Jurkat, Clone E6-1 (cell line): ENCODE measurements at regions not wholly inside any gene's neighbourhood (a gene's known extent, or its start where the extent isn't known, plus 50 kb on each side); places are given as distances from the start of the nearest gene placed in this dataset.

Source experiments
- DNase-seq: peaks from one replicate; pipeline ENCODE4 v3.0.0-alpha.2; 2011; ENCODE audit warnings: low read depth, low spot score
- H3K4me3 ChIP-seq: 2 replicates; pipeline ENCODE4 v1.5.1; 2011; ENCODE audit warnings: mild to moderate bottlenecking, low read length, control low read depth, moderate library complexity

DNA sequence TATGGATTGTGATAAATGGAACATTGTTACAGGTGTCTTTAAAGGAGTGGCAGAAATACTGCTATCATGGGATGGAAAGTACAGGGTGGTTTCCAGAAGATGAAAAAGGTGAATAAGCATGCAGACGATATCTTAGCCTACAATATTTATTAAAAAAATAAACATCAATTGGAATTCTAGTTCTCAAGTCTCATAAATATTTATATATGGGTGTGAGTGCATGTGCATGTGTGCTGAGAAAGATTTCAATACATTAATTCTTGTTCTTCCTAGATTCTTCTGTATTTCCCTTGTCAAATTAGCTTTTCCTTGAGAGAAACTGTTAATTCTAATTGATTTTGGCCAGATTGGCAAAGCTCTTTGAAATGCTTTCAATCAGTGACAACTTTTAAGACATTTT is 618.2 kb downstream of the METTL15 start:
- DNase-seq: no peak
- H3K4me3 ChIP-seq: no peak overlapping the region

DNA sequence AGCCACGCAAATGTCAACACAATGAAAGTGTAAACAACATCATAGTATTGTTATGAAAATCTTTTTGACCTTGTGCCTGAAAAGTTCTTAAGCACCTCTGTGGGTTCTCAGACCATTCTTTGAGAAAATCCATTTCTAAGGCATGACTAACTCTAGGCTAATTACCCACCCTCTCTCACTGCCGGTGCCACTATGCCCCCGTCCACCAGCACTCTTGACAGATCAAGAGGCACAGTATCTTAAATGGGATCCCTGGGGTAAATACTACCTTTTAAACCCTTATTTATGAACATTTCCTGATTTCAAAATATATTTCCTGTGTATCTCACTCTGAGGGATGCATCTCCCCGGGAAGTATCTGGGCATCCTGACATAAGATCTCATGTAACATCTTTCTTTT is 607.5 kb downstream of the METTL15 start:
- H3K4me3 ChIP-seq: no peak overlapping the region
- no peak for DNase-seq

DNA sequence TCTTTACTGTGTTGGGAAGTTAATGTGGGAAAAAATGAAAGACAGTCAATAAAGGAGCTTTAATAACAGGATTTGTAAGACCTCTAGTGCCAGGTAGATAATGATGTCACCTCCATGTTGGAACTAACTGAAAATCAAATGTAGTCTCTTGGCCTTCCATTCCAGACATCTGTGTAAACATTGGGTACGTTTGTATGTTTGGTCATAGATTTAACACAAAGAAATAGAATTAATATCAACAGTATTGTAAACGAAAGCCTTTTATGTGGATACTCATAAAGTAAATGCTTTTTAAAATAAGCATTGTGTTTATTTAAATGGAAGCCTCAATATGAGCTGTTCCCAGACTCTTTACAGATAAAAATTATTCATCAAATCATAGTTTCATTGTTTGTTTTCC is 605.7 kb downstream of the METTL15 start:
- DNase-seq: no peak
- no peak overlapping the region for H3K4me3 ChIP-seq

DNA sequence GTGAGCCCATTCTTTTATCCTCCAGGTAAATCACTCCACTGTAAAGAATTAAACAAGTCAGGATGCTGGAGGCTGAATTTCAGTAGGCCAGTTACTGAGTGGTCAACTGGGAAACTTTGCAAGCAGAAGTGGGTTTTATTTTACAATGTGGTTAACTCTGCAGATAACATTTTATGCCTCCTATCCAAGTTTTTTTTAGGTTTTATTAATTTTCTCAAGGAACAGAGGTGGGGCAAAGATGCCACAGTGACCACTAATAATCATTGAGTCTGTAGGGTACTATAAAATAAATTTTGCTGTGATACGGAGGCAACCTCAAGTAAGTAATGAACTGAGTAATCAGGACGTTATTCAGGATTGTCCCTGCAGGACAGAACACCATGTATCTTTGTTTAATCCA is 599.9 kb downstream of the METTL15 start:
- H3K4me3 ChIP-seq: no peak overlapping the region
- no peak for DNase-seq

DNA sequence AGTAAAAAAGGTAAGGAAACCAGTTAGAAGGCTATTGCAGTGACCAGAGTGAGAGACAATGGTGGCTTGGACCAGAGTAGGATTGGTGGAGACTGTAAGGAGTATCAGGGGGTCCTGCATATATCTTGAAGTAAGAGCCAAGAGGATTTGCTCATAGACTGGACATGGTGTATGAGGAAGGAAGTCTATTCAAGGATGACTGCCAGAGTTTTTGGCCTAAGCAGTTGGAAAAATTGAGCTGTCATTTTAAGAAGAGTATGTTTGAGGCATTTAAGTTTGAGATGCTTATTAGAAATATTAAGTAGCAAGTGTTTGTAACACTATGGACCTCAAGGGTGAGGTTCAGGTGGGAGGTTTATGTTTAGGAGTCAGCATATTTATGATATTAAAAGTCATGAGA is 596.6 kb downstream of the METTL15 start:
- no peak overlapping the region for H3K4me3 ChIP-seq
- no peak for DNase-seq

DNA sequence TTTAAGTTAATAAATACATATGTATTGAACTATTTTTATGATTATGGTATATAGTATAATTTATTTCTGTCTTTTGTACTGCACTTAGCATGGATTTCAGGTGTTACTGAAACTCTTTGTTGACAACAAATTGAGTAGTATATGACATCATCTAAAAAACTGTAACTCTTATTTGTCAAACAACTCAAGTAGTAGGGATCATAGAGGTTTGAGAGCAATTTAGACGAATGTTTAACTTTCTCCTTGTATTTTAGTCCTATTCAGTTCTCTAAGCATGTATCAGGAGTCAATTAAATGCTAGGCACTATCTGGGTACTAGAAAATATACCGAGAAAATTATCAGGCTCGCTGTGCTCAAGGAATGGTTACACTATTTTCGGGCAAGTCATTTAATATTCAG is 595.2 kb downstream of the METTL15 start:
- DNase-seq: no peak
- no peak overlapping the region for H3K4me3 ChIP-seq

DNA sequence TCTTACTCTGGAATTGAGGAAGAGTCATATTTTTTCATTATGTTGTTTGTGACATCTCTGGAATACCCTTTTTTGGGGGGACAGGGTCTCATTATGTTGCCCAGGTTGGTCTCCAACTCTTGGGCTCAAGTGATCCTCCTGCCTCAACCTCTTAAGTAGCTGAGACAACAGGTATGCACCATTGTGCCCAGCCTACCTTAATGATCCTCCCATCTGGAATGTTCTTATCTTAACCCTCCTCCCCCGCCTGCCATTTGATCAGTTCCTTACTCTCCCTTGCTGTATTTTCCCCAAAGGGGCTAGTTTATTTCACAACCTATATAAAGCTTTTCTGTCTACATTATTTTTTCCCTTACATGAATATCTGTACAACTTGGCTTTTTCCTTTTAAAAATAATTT is 594.7 kb downstream of the METTL15 start:
- no peak overlapping the region for H3K4me3 ChIP-seq
- DNase-seq: no peak

DNA sequence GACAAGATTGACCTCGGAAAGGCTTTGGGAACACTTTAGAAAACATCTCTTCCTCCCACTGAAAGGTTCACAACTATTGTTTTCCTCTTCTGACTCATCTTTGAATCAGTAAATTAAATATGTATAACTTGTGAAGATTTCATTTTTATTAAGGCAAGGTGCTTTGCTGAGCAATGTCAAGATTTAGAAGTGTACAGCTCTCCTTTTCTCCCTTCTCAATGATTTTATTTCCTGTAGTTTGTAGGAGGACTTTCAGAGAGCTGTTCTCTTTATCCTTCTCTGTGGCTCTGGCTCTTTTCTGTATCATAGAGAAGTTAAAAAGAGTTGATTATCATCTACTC is 594.2 kb downstream of the METTL15 start:
- no peak for DNase-seq

DNA sequence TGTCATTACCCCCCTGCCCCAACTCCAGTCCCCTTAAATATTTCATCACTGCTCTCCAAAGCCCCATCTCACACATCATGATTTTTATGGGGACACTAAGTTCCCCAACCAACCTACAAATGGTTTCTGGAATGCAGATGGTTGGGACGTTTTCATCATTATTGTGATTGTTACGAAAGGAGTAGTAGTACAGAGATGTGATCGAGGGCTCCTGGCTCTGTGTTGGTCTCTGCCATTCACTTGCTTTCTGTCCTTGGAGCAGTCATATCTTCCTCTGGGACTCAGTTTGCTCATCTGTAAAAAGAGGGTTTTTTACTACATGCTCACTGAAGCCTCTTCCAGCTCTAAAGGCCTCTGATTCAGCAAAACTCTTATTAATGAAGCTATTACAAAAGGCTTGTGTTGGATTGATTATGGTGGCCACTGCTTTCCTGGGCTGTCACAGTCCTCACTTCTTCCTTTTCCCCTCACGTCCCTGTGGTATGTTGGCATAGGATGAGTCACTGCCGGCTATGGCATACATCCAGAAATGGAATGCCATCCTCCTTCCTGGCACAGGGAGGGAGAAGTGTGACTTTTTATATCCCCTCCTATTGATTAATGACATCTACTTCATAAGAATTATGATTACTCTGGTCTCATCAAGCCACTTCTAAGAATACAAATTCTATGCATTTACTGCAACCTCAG is 593.7 kb downstream of the METTL15 start:
- no peak overlapping the region for H3K4me3 ChIP-seq

More for the DNA sequence above, 594.2 kb downstream of the METTL15 start:
- H3K4me3 ChIP-seq: no peak overlapping the region

DNA sequence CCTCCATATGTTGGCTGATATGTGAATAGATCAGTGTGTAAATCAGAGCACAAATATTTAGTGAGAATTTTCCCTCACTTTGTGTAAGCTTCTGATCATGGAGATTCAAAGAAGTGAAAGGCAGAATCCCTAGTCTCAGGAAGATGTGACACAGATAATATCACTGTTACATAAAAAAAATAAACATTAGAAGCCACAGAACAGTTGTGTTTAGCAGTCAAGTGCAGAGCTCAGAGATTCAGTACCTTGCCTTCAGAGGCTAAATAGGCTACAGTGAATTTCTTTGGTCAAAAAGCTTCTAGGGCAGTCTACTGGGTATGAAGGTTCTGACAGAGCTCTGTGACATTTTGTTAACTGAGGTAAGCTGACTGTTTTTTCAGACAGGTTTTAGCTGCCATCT is 591.5 kb downstream of the METTL15 start:
- no peak for DNase-seq
- H3K4me3 ChIP-seq: no peak overlapping the region

More for the DNA sequence above, 593.7 kb downstream of the METTL15 start:
- DNase-seq: no peak

DNA sequence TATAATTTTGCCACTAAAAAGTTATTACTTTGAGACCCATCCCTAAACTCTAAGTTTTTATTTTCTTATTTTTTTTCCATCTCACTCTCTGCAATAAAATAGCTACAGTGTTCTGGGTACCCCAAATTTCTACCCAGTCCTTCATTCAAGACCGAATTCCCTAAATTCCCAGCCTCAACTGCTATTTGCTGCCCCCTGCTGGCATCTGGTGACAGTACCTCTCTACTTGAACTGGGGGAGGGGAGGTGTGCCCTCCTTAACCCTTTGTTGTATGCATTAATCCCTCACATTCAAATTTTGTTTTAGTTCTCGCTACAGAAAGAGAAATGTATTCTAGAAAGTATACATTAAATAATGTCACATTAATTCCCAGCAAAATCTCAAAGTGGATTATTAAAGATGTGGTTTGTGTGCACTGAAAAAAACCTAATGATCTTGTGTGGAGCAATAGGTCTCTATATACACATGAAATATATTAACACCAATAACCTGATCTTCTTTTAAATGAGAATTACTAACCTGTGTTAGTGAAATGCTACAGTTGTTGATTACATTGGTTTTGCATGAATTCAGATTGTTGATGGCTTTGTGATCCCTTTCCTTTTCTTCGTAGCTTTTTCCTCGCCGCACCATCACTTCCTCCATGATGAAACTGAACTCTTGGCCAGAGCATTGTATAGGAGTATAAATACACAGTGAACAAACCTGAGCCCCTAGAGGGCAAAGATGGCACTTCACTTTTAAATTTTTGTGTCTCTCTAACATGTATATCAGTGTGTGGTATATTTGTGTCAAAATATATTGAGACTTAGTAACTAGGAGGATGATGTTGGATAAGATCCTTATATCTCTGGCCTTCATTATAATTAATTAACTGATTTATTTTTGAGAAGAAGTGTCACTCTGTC is 590.0 kb downstream of the METTL15 start:
- peak; percentile 32 for DNase-seq
- no peak overlapping the region for H3K4me3 ChIP-seq

DNA sequence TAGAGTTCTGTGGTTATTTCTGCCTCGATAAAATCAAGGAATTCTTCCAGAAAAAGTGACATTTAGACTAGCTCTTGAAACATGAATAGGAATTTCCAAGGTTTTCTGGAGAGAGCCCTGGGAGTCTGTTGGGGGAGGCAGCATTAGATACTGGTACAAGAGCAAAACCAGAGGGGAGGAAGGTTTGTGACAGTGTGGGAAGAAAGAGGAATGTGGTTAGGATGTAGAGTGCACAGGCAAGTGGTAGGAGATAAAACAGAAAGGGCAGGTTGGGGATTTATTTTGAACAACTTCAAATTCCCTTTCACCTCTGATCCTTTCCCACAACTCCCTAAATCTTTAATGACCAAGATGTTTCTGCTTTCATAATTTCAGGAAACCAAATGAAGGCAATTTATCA is 588.4 kb downstream of the METTL15 start:
- DNase-seq: no peak
- no peak overlapping the region for H3K4me3 ChIP-seq

DNA sequence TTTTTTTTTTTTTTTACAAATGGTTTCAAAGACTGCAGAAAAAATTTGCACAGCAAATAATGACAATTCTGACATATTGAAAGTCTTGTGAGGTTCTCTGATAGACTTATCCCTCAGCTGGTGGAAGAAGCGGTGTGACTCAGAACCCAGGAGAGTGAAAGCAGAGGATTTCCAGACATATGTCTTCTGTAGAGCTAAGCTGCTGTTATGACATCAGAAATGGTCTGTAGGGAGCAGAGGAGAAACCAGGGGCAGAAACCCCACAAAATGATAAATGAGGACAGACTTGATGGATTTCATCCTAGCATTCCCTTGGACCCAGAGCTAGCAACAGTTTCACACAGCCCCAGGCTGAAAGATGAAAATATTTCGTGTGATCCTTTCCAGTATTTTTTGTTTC is 582.6 kb downstream of the METTL15 start:
- H3K4me3 ChIP-seq: no peak overlapping the region
- no peak for DNase-seq

DNA sequence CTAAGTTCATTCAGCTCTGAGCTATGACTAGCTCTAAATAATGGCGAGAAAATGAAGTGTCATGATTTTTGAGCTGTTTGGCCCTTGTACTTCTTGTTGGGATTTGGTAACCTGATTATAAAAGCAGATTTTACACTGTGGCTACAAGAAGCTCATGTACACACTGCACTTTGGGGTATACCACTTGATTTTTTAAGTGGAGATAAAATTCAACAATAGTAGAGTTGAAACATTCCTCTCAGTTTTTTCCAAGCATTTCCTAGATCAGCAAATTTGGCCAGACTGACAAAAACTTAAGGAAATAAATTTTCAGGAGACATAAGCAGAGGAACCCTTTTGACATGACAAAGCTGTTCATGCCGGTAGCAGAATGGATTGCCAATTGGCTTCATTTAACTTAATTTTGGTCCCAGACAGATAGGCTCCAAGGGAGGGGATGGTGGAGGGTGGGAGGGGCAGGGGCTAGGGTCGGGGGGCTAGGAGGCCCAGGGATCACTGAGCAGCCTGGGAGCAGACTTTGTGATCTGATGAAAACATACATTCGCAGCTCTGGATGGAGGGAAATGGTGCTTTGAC is 575.9 kb downstream of the METTL15 start:
- DNase-seq: no peak

DNA sequence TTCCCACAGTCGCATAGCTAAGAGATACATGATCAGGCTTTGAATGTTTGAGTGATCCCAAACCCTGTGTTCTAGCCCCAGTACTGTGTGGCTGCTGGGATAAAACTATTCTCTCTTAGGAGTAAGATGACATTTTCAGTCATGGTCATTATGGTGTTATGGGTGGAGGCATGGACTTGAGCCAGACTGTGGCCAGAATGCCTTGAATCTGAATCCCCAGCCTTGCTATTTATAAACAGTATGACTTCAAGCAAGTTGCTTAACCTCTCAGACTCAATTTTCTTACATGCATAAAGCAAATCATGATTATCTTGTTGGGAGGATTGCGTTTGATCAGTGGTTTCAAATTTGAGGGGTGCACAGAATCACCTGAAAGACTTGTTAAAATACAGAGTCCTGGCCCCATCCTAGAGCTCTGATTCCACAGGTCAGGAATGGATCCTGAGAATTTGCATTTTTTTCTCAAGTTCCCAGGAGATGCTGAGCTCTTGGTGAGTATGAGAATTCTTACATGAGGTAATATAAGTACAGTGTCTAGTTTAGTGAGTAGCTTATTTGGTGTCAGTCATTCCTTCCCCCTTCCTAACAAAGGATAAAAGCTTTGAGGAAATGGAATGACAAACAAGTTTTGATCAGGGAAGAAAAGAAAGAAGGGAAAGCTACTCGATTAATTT is 571.7 kb downstream of the METTL15 start:
- no peak overlapping the region for H3K4me3 ChIP-seq
- no peak for DNase-seq

More for the DNA sequence above, 575.9 kb downstream of the METTL15 start:
- no peak overlapping the region for H3K4me3 ChIP-seq

DNA sequence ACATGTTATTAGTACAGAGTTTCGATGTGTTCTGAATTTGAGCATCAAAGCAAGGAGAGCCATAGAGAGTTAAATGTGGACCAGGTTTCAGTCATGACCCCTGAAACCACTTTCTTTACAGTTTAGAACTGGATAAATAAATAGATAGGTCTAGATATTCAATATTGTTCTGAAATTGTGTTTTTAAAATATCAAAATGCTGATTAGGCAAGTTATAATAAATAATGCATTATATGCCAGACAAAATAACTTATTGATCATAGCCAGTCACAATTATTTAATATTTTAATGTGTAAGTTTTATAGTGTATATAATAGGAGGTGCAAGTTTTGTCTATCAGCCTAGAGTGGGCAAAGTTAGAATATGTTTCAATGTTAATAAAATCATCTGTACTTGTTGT is 569.5 kb downstream of the METTL15 start:
- H3K4me3 ChIP-seq: no peak overlapping the region
- no peak for DNase-seq

DNA sequence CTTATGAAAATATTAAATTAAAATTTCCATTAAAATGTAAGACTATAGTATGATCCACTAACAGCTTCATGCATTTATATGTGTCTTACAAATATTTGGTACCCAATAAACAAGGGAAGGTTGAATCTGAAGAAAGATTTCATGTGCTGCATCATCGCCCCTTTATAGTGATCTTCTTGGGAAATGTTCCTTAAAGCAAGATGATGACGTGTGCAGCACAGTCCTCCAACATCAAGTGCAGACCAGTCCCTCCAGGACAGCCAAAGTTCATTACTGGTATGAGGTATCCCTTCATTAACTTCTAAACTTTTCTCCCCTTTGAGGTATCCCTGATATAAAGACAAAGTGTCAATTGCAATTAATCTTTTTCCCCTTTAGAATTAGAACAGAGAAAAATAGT is 567.0 kb downstream of the METTL15 start:
- no peak for DNase-seq
- no peak overlapping the region for H3K4me3 ChIP-seq

DNA sequence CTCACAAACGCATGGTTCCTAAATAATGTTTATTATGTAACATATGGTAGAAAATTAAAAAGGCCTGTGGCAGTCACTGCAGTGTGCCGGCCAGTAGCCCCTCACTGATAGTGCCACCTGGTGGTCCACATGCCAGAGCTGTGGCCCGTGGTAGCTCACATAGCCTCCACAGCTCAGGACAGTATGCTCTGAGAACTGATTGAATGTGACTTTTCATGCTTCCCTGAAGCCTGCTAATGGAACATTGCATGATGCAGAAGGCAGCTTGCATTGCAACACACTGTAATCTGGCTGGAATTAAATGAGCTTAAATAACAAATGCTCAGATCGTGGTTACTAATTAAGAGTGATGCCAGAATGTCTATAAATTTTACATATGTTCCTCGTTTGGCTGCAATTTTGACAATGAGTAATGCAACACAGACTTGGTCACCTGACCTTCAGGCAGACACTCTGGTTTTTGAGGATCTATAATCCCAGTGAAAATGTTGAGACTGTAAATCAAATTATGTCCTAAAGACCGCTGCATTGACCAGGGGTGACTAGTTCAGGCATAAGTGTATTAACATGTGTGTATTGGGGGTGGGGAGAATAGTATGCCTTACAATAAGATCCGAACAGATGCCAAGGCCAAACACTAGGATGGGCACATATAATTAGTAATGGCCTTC is 566.4 kb downstream of the METTL15 start:
- H3K4me3 ChIP-seq: no peak overlapping the region
- no peak for DNase-seq

DNA sequence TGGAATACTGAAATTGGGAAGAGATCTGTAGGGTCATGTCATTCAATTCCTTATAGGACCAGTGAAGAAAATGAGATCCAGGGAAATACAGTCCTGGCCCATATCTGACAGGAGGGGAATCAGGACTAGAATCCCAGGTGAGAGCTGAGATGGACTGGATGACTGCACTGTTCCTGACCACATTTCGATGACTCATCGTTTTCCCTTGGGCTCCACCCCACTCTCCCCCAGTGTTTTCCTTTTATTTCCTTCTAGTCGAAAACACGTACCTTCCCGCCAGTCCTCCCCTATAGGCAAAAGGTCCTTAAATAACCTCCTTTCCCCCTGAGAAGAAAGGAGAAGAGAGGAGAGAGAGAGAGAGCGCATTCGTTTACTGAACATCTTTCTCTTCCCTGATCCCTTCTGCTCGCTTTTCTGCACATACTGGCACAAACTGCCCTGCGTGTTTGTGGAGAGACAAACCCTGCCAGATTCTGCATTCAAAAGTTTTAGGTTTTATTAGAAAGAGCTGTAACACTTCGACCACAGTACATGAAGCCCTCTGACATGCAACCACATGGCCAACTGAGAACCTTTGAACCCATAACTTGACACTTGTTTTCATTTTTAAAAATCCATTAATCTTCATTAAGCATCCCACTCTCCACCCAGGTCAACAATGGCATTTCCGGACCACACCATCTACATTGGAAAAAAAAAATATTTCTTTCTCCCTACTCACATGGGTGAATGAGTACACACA is 565.7 kb downstream of the METTL15 start:
- no peak for DNase-seq
- no peak overlapping the region for H3K4me3 ChIP-seq
